ENCODE measurements at regions not wholly inside any gene's neighbourhood (a gene's known extent, or its start where the extent isn't known, plus 50 kb on each side); places are given as distances from the start of the nearest gene placed in this dataset.

DNA sequence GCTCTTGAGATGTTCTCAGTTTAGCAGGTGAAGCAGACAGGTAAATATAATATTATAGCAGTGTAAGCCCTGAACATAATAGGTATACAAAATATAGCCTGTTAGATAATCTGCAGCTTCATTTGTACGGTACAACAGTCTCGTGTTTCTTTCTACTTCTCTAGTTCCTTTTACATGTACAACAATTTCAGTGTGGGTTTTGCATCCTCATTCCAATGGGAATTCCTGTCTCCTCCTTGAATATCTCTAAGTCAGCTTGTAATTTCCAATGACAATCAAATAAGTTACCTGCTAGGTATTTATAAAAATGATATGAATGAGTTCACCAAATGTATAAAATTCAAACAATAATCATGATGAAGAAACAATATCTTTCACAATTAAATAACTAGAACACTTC, 330.0 kb upstream of the RND3 start:
- TF ChIP-seq CTCF (IDR thresholded peaks at IDR 0.05) (no peak), POLR2A (IDR thresholded peaks at IDR 0.05) (no peak)
